OCI-LY7 (cell line): ENCODE measurements at regions not wholly inside any gene's neighbourhood (a gene's known extent, or its start where the extent isn't known, plus 50 kb on each side); places are given as distances from the start of the nearest gene placed in this dataset.

Experiments used
- CTCF ChIP-seq: fragments of 200-600 bp; sonication (generic); conservative IDR thresholded peaks from 2 replicates; pipeline ENCODE4 v1.5.1; 2014; ENCODE audit warnings: mild to moderate bottlenecking, antibody characterized with exemption, low read length, moderate library complexity, mixed read lengths
- EZH2phosphoT487 ChIP-seq: fragments of 200-600 bp; sonication (generic); IDR thresholded peaks from 2 replicates; pipeline ENCODE4 v1.6.1; 2018; ENCODE audit warnings: low read depth, borderline replicate concordance, mild to moderate bottlenecking, mixed run types, antibody characterized with exemption, low read length, moderate library complexity, mixed read lengths

DNA sequence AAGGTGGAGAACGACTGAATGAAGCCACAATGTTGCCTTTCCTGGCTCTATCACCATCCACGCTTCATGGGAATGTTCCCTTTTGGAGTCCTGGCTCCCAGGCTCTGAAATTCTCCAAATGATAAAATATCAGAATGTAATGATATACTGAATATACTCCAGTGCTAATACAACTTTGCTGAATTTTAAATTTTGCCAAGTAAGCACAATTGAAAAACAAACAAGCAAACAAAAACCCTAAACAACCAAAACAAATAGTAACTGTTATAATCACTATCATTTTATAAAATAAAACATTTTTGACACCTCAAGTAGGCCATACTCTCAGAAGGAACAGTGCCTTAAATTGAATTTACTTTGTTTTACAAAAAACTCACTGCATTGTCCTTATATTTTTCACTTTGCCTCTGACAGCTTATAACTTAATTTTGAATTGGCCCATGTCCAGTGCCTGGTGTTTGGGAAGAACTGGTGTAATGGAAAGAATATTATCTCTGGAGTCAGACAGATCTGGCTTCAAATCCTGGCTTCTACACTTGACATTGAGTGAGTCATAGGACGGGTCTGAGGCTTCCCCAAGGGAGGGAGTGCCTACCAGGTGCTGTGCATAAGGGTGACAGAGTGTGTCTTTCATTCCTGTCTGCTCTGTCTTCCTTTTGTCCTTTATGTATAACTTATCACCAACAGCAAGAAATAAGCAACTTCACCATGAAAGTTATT, 698.3 kb downstream of the EPM2A start:
- no peak for TF ChIP-seq CTCF
- no peak for TF ChIP-seq EZH2phosphoT487
